ENCODE measurements at regions not wholly inside any gene's neighbourhood (a gene's known extent, or its start where the extent isn't known, plus 50 kb on each side); places are given as distances from the start of the nearest gene placed in this dataset.

DNA sequence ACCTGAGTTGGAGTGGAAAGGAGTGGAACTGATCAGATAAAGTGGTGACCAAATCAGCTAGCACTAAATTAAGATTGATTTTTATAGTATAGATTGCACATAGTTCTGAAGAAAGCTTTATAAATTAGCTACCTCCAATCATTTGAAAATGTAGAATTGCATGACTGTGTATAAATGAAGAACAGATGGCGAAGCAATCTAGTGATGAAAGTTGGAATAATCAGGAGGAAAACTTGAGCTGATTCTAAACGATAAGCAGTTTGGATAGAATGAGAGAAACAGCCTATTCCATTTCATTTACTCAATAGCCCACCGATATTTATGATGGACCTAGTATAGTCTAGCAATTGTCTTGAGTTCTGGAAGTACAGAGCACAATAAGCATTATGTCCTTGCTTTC, 661.5 kb downstream of the PLA2G4A start:
- TF ChIP-seq CTCF (conservative IDR thresholded peaks at IDR 0.05; ENCODE audit: low read depth, low read length): no peak
- no peak overlapping the region for H3K4me3 ChIP-seq (ENCODE audit: low read depth, low read length)
- DNase-seq (ENCODE audit: low read depth): no peak

DNA sequence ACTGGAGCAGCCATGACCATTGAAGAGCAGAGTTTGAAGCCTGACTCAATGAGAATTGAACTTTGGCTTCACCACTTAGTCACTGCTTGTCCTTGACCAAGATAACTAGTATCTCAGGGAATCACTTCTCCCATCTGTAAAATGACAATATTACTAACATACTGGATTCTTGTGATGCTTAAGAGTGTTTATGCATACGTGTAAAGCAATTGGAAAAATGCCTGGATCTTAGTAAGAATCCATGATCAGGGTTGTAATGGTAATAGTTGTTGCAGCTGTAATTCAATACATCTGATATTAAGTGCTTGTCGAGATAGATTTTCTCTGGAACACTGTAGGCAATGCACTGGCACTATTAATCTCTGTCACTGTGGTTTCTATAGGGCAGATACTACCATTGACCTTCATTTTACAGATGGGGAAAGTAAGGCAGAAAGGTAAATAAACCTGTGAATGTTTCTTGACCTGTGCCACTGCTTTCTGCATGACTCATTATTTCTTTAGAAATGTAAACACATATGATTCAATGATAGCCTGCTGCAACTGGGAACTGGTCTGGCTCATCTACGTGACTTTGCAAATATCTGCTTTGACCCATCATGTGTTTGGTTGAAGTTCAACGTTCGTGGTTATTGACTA, 662.5 kb downstream of the PLA2G4A start:
- TF ChIP-seq CTCF (conservative IDR thresholded peaks at IDR 0.05; ENCODE audit: low read depth, low read length): no peak
- DNase-seq (ENCODE audit: low read depth): peak; percentile 80
- H3K4me3 ChIP-seq (ENCODE audit: low read depth, low read length): no peak overlapping the region

- no peak overlapping the region for H3K4me3 ChIP-seq (ENCODE audit: low read depth, low read length)
- DNase-seq (ENCODE audit: low read depth): no peak
- TF ChIP-seq CTCF (conservative IDR thresholded peaks at IDR 0.05; ENCODE audit: low read depth, low read length): no peak
Observed at GRCh38 chr1:187498028-187498427, 669.3 kb downstream of the PLA2G4A start.

- DNase-seq (ENCODE audit: low read depth): no peak
- no peak for TF ChIP-seq CTCF (conservative IDR thresholded peaks at IDR 0.05; ENCODE audit: low read depth, low read length)
- no peak overlapping the region for H3K4me3 ChIP-seq (ENCODE audit: low read depth, low read length)
Observed at GRCh38 chr1:187504779-187505178, 676.0 kb downstream of the PLA2G4A start.

- no peak overlapping the region for H3K4me3 ChIP-seq (ENCODE audit: low read depth, low read length)
- no peak for TF ChIP-seq CTCF (conservative IDR thresholded peaks at IDR 0.05; ENCODE audit: low read depth, low read length)
- peak; percentile 22 for DNase-seq (ENCODE audit: low read depth)
Observed at GRCh38 chr1:187509091-187509490, 680.3 kb downstream of the PLA2G4A start.

DNA sequence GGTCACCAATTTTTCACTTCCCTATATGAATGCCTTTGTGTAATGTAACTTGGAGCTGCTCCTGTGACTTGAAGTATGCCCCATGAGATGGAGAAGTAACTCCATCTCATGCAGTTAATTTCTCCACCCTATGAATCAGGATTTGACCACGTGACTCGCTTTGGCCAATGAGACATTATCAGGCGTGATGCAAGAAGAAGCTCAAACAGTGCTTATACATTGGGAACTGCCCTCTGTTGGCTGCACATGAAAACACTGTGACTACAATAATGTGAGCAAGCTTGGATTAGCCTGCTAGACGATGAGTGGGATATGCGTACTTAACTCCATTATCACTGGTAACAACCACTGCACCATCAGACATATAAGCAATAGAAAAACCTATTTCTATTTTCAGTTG, 684.4 kb downstream of the PLA2G4A start:
- DNase-seq (ENCODE audit: low read depth): no peak
- H3K4me3 ChIP-seq (ENCODE audit: low read depth, low read length): no peak overlapping the region
- TF ChIP-seq CTCF (conservative IDR thresholded peaks at IDR 0.05; ENCODE audit: low read depth, low read length): no peak

DNA sequence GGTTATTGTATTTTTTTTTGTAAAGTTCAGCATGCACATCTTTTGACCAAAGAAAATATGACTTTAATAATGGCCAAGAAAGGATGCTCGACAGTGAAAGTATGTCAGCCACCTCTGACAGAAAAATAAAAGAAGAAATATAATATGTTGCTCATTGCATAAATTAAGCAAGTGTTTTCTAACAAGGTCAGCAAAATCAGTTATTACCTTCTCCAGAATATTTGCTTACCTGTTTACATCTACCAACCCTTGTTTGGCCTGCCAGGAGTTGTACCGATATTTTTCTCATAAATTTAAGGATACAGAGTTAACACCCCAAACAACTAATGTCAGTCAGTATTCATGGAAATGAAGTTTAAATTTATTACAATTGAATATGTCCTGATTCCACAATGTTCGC, 685.4 kb downstream of the PLA2G4A start:
- TF ChIP-seq CTCF (conservative IDR thresholded peaks at IDR 0.05; ENCODE audit: low read depth, low read length): no peak
- H3K4me3 ChIP-seq (ENCODE audit: low read depth, low read length): no peak overlapping the region
- no peak for DNase-seq (ENCODE audit: low read depth)

Measured in choroid plexus epithelial cell (primary cell).